ENCODE measurements at regions not wholly inside any gene's neighbourhood (a gene's known extent, or its start where the extent isn't known, plus 50 kb on each side); places are given as distances from the start of the nearest gene placed in this dataset.

GRCh38 chr2:215772003-215772402, 241.3 kb downstream of the MREG start:
- no peaks in the 10 kb centered on the region for H3K36me3 ChIP-seq (ENCODE audit: low read depth, low read length)
- no peaks in the 10 kb centered on the region for H3F3A ChIP-seq (ENCODE audit: low read length, unreplicated experiment)
- H3K27ac ChIP-seq (ENCODE audit: low read length): peak overlapping the region; percentile 67
- no peaks in the 10 kb centered on the region for H3K9me2 ChIP-seq (replicated peaks; ENCODE audit: low read length)
- H3K9me3 ChIP-seq (ENCODE audit: low read length): no peaks in the 10 kb centered on the region
- peaks cover 27% of the 10 kb centered on the region for H3K4me1 ChIP-seq (ENCODE audit: insufficient read depth, low read length)
- no peaks in the 10 kb centered on the region for H3K27me3 ChIP-seq (ENCODE audit: low read length)
- H4K20me1 ChIP-seq (ENCODE audit: low read length): no peaks in the 10 kb centered on the region
- intact Hi-C loops (cut with micrococcal nuclease): no loop called here
- ATAC-seq: peak; percentile 61
- POLR2A ChIA-PET (ENCODE audit: unreplicated experiment): interaction anchor here (0.6 kb wide), 1 partner anchor 21 kb away, joined by 4 read pairs; no protein-coding TSS in a partner anchor
- no peak for TF ChIP-seq EZH2phosphoT487 (IDR thresholded peaks at IDR 0.05; ENCODE audit: borderline replicate concordance, low read length)
- TF ChIP-seq CTCF (conservative IDR thresholded peaks at IDR 0.05; ENCODE audit: low read depth, low read length): no peak
- TF ChIP-seq EZH2 (IDR thresholded peaks at IDR 0.05; ENCODE audit: low read length, unreplicated experiment): no peak
- H2AFZ ChIP-seq (ENCODE audit: low read length): peak overlapping the region; percentile 16; the same call in 1 of the 2 replicates
- BruUV-seq (replicated peaks): no TSS peak
- DNase-seq: peak; percentile 49
- H3K79me2 ChIP-seq (ENCODE audit: low read length): no peaks in the 10 kb centered on the region
- H3K4me2 ChIP-seq (ENCODE audit: low read length): no peak overlapping the region; the same call in 1 of the 2 replicates
- peak overlapping the region; percentile 40 for H3K9ac ChIP-seq (ENCODE audit: low read length)
- CTCF ChIA-PET: no interaction called here
- no peak overlapping the region for H3K4me3 ChIP-seq (ENCODE audit: low read length)

- DNase-seq (no peak), ATAC-seq (no peak)
- H3K9ac ChIP-seq (ENCODE audit: low read length): peak overlapping the region; percentile 40
- peak overlapping the region; percentile 67 for H3K27ac ChIP-seq (ENCODE audit: low read length)
- H2AFZ ChIP-seq (ENCODE audit: low read length): no peak overlapping the region
- no TSS peak for BruUV-seq (replicated peaks)
- intact Hi-C loops (cut with micrococcal nuclease): no loop called here
- no peaks in the 10 kb centered on the region for H3K79me2 ChIP-seq (ENCODE audit: low read length)
- H3K4me2 ChIP-seq (ENCODE audit: low read length): no peak overlapping the region
- H3K9me2 ChIP-seq (replicated peaks; ENCODE audit: low read length): no peaks in the 10 kb centered on the region
- H3K4me3 ChIP-seq (ENCODE audit: low read length): no peak overlapping the region
- TF ChIP-seq CTCF (conservative IDR thresholded peaks at IDR 0.05; ENCODE audit: low read depth, low read length) (no peak), EZH2phosphoT487 (IDR thresholded peaks at IDR 0.05; ENCODE audit: borderline replicate concordance, low read length) (no peak), EZH2 (IDR thresholded peaks at IDR 0.05; ENCODE audit: low read length, unreplicated experiment) (no peak)
- H3K9me3 ChIP-seq (ENCODE audit: low read length): no peaks in the 10 kb centered on the region
- ChIA-PET POLR2A (ENCODE audit: unreplicated experiment) (no interaction called here), CTCF (no interaction called here)
- no peaks in the 10 kb centered on the region for H3K27me3 ChIP-seq (ENCODE audit: low read length)
- H3F3A ChIP-seq (ENCODE audit: low read length, unreplicated experiment): no peaks in the 10 kb centered on the region
- H4K20me1 ChIP-seq (ENCODE audit: low read length): no peaks in the 10 kb centered on the region
- H3K36me3 ChIP-seq (ENCODE audit: low read depth, low read length): no peaks in the 10 kb centered on the region
- peaks cover 27% of the 10 kb centered on the region for H3K4me1 ChIP-seq (ENCODE audit: insufficient read depth, low read length)
Observed at GRCh38 chr2:215771241-215771640, 242.1 kb downstream of the MREG start.

GRCh38 chr2:215770668-215771067, 242.7 kb downstream of the MREG start:
- CTCF ChIA-PET: no interaction called here
- no peak for TF ChIP-seq EZH2phosphoT487 (IDR thresholded peaks at IDR 0.05; ENCODE audit: borderline replicate concordance, low read length)
- no peak for TF ChIP-seq CTCF (conservative IDR thresholded peaks at IDR 0.05; ENCODE audit: low read depth, low read length)
- TF ChIP-seq EZH2 (IDR thresholded peaks at IDR 0.05; ENCODE audit: low read length, unreplicated experiment): no peak
- POLR2A ChIA-PET (ENCODE audit: unreplicated experiment): no interaction called here
- Histone ChIP-seq H2AFZ (ENCODE audit: low read length) (no peak overlapping the region), H3K4me2 (ENCODE audit: low read length) (no peak overlapping the region), H3K79me2 (ENCODE audit: low read length) (no peaks in the 10 kb centered on the region), H3K27ac (ENCODE audit: low read length) (no peak overlapping the region), H3K9me2 (replicated peaks; ENCODE audit: low read length) (no peaks in the 10 kb centered on the region), H3K4me1 (ENCODE audit: insufficient read depth, low read length) (peaks cover 27% of the 10 kb centered on the region), H3K9ac (ENCODE audit: low read length) (no peak overlapping the region), H3F3A (ENCODE audit: low read length, unreplicated experiment) (no peaks in the 10 kb centered on the region), H4K20me1 (ENCODE audit: low read length) (no peaks in the 10 kb centered on the region), H3K9me3 (ENCODE audit: low read length) (no peaks in the 10 kb centered on the region), H3K36me3 (ENCODE audit: low read depth, low read length) (no peaks in the 10 kb centered on the region), H3K27me3 (ENCODE audit: low read length) (no peaks in the 10 kb centered on the region), H3K4me3 (ENCODE audit: low read length) (no peak overlapping the region)
- no peak for DNase-seq
- no TSS peak for BruUV-seq (replicated peaks)
- no peak for ATAC-seq
- intact Hi-C loops (cut with micrococcal nuclease): no loop called here
